HG03571 (cell line): ENCODE measurements at regions not wholly inside any gene's neighbourhood (a gene's known extent, or its start where the extent isn't known, plus 50 kb on each side); places are given as distances from the start of the nearest gene placed in this dataset.

Experiments
- ATAC-seq: cut with Tn5 transposase; IDR thresholded peaks from one replicate; pipeline ENCODE4 v1.9.1; 2021; ENCODE audit not compliant: unreplicated experiment

GRCh38 chr9:129507805-129508204 is 113.1 kb downstream of the C9orf50 start:
- no peak for ATAC-seq

DNA sequence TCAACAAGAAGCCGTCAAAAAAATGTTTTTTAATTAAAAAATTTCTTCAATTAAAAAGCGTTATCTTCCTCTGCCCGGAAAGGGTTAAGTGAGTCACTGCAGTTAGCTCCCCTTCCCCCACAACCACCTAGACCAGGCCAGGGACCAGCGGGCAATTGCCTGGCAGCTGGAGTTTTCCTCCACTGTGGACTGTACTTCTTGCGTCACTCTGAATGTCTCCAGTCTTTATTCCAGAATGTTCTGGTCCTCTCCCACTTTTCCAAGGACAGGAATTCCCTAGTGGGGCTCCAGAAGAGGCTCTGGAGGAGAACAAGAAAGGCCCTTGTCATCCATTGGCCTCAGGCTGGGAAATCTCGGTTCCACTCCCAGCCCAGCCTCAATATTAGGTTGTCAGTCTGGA is 114.0 kb downstream of the C9orf50 start:
- ATAC-seq = no peak

GRCh38 chr9:129506041-129506440 is 114.9 kb downstream of the C9orf50 start:
- no peak for ATAC-seq

GRCh38 chr9:129505270-129505902 is 115.5 kb downstream of the C9orf50 start:
- no peak for ATAC-seq

- no peak for ATAC-seq
Measured at GRCh38 chr9:129504404-129504803, 116.5 kb downstream of the C9orf50 start.

- no peak for ATAC-seq
Measured at GRCh38 chr9:129501771-129502319, 119.1 kb downstream of the C9orf50 start.

DNA sequence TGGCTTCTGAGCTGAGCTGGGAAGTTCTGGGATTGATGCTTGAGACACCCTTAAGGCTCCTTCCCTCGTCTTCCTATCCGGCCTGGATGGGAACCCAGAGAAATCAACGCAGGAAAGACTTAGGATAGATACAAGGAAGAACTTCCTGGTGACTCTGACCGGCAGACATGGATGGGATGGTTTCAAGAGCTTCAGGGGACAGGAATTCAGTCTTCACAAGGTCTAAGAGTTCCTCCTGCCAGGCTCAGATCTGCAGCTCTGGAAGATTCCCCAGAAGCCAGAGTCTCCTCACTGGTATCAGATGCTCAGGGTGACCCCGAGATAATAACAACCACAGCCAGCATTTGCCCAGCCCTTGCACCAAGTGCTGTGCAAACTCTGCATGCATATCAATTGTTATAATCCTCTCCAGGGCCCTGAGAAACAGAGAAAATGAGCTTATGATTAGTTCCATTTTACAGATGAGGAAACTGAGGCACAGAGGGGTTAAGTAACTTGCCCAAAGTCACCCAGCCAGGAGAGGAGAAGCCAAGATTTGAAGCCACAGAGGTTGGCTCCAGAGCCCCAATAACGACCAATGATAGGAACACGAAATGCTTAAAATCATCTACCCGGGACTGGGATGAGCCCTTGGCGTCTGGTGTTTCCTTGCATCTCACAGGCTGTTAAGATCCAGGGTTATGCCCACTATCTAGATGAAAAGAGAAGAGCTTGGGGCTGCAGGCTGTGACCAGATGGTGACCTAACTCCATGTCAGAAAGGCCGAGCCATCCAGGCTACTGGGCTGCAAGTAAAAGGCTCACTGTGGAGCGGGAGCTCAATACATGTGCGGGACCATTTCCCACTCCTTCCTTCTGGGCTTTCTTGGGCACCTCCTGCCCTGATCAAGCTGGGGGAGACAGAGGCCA is 119.8 kb downstream of the C9orf50 start:
- no peak for ATAC-seq

- no peak for ATAC-seq
Measured at GRCh38 chr9:129500161-129500862, 120.6 kb downstream of the C9orf50 start.

GRCh38 chr9:129498451-129499384 is 122.2 kb downstream of the C9orf50 start:
- ATAC-seq = no peak

- ATAC-seq = no peak
Measured at GRCh38 chr9:129497813-129498450, 123.0 kb downstream of the C9orf50 start.

- ATAC-seq = no peak
Measured at GRCh38 chr9:129497005-129497812, 123.7 kb downstream of the C9orf50 start.

DNA sequence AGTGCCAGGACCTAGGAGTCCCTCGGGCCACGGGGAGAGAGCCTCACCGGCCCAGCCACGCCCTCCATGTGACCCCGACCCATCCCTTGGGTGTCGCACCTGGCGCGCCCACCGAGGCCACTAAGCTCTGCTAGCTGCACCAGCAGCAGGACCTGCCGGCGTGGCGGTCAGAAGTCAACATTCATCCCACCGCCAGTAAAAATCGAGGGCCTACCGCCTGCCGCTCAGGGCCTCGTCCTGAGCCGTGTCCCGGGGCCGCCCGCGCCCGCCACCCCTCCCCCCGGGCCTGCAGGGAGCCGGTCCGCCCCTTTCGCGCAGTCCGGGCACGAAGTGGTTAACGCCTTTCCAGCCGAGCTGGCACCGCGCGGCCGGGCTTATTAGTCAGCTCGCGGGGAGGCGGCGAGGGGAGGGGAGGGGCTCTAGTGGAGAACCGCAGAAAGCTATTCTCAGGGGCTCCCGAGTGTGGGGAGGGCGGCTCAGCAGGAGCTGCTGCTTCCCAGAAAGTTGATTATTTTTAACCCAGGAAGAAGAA is 124.4 kb downstream of the C9orf50 start:
- no peak for ATAC-seq

- ATAC-seq = no peak
Measured at GRCh38 chr9:129495620-129496472, 125.1 kb downstream of the C9orf50 start.

DNA sequence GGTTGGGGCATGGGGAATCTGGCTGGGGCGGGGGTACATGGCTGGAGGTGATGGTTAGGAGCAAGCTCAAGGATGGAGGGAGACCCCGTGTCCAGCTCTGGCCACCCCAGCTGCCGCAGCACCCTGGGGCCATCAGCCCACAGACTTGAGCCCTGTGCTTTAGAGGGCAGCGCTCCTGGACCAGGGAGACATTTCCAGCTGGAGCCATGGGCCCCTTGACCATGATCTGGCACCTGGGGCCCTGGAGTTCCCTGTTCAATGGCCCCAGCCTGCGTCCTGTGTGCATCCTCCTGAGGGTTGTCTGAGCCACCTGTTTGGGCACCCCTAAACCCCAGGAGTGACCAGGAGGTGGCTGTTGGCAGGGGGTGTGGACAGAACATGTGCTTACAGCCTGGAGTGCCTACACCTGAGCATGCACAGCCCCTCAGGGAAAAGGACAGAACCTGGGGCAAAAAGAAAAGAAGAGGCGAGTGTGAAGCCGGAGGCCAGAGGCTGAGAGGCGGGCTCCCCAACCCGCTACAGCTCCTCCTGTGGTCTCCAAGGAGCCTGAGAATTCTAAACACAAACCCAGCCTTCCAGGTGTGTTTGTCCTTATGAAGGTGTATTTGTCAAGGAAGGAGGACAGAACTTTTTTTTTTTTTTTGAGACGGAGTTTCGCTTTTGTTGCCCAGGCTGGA is 126.7 kb downstream of the C9orf50 start:
- ATAC-seq = no peak

- ATAC-seq = no peak
Measured at GRCh38 chr9:129493706-129494047, 127.2 kb downstream of the C9orf50 start.

DNA sequence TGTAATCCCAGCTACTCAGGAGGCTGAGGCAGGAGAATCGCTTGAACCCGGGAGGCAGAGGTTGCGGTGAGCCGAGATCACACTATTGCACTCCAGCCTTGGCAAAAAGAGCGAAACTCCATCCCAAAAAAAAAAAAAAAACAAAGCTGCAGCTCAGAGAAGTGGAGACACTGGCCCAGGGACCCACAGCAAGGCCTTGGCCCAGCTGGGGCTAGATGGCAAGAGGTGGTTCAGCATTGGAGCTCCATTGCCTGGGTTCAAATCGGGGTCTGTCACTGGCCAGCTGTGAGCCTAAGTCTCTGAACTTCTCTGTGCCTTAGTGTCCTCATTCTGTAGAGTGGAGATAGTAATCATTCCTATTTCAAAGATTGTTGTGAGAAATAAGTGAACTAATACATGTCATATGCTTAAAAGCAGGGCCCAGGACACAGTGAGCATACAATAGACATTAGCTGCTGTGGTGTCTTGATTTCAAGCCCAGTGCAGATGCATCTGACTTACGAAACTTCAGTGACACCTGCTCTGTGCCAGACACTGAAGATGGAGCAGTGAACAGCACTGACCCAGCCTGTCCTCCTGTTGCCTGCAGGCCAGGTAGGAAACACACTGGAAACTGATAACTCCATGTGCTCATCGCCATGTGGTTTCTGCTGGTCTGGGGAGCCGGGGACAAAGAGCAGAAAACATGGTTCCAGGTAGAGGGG is 127.7 kb downstream of the C9orf50 start:
- ATAC-seq = no peak

GRCh38 chr9:129491487-129491855 is 129.4 kb downstream of the C9orf50 start:
- ATAC-seq = no peak
